Stimulated activated CD4-positive, alpha-beta T cell treated with anti-CD3 and anti-CD28 coated beads, Interleukin-4, amount 100 ng/mL, for 4 hours (primary cell): ENCODE measurements at regions not wholly inside any gene's neighbourhood (a gene's known extent, or its start where the extent isn't known, plus 50 kb on each side); places are given as distances from the start of the nearest gene placed in this dataset.

ENCODE experiments used
- DNase-seq, 2 experiments: peaks; one replicate each; pipeline ENCODE4 v3.0.0-alpha.2; 2020

- no peak for DNase-seq
These were observed 92.9 kb upstream of the BHLHE23 start for GRCh38 chr20:63099456-63100173.

- DNase-seq, result no peak
These were observed 91.5 kb upstream of the BHLHE23 start for GRCh38 chr20:63098195-63098810.

- no peak for DNase-seq
These were observed 90.6 kb upstream of the BHLHE23 start for GRCh38 chr20:63097336-63097831.

- DNase-seq, result no peak
These were observed 90.0 kb upstream of the BHLHE23 start for GRCh38 chr20:63096681-63097335.

- DNase-seq, result no peak
These were observed 89.2 kb upstream of the BHLHE23 start for GRCh38 chr20:63095718-63096654.

GRCh38 chr20:63094767-63095499 lies 88.2 kb upstream of the BHLHE23 start:
- no peak for DNase-seq

GRCh38 chr20:63093966-63094766 lies 87.4 kb upstream of the BHLHE23 start:
- DNase-seq, result no peak

- no peak for DNase-seq
These were observed 86.0 kb upstream of the BHLHE23 start for GRCh38 chr20:63092660-63093215.

GRCh38 chr20:63091901-63092659 lies 85.3 kb upstream of the BHLHE23 start:
- DNase-seq, result no peak

GRCh38 chr20:63090682-63091571 lies 84.2 kb upstream of the BHLHE23 start:
- no peak for DNase-seq

GRCh38 chr20:63090052-63090451 lies 83.3 kb upstream of the BHLHE23 start:
- no peak for DNase-seq

GRCh38 chr20:63089051-63089907 lies 82.5 kb upstream of the BHLHE23 start:
- no peak for DNase-seq

GRCh38 chr20:63087872-63088680 lies 81.3 kb upstream of the BHLHE23 start:
- DNase-seq, result no peak

- peak in 1 of 2 experiments; percentile 1 for DNase-seq
These were observed 80.6 kb upstream of the BHLHE23 start for GRCh38 chr20:63087236-63087871.

GRCh38 chr20:63086421-63087235 lies 79.9 kb upstream of the BHLHE23 start:
- no peak for DNase-seq
